D341Med (cell line): ENCODE measurements at regions not wholly inside any gene's neighbourhood (a gene's known extent, or its start where the extent isn't known, plus 50 kb on each side); places are given as distances from the start of the nearest gene placed in this dataset.
A peak's percentile ranks its signal among the peaks of the same experiment; 100 is the strongest.

Experiments
- DNase-seq: peaks from one replicate; pipeline ENCODE4 v3.0.0; 2012; ENCODE audit warnings: low spot score

DNA sequence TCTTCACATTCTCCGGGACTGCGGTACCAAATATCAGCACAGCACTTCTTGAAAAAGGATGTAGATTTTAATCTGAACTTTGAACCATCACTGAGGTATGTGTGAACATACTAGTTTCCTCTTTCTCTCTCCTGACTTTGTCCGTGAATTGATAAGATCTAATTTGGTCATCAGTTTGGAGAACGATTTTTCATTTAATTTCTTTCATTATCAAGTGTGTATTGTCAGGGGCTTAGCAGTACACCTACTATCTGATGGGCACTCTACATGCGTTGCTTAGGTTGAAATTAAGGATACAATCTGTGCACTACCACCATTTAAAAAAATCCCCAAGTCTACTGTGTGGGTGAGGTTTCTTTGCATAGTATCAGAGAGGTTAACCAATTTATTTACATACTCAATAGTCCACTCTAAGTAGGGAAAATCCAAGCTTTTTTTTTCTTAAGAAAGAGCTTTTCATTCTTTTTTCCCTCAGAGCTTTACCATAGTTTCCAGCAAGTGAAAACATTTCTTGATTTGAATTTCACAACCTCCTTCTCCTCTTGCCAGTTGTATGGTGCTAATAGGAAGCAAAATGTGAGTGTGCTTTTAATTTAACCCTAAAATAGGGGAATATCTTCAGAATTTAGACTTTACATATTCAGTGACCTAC, 105.4 kb upstream of the ESR1 start:
- no peak for DNase-seq

DNA sequence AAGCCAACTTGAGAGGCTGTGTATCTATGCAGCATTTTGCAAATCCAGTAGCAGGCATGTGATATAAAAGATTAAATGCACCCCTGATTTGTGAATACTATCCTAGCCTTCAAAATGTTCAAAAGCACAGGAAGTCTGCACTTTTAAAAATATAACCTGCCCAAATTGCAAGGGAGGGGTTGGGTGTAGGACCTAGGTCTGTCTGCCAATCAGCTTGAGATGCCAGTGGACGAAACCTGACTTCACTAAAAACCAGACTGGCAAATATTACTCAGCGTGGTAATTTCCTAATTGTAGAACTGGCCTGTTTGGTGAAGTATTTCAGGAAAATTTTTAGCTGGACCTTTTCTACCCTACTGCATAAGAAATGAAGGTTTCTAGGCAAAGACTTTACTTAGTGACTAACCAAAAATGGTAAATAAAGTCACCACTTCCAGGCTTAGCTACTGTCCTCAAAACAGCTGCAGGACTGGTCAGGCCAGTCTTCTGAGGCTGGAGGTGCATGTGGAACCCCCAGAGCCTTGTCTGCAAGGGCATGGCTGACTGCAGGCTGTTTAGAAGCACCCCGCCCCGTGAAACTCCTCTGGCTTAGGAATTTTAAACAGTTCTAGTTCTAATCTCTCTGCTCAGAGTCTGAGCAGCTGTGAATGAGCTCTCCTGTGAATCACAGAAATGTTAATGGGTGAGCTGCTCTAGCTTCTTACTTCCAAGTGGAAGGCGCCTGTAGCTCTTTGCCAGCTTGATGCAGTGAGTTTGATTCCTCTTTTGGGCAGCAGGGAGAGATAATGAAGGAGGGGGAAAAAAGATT, 104.4 kb upstream of the ESR1 start:
- DNase-seq: no peak

DNA sequence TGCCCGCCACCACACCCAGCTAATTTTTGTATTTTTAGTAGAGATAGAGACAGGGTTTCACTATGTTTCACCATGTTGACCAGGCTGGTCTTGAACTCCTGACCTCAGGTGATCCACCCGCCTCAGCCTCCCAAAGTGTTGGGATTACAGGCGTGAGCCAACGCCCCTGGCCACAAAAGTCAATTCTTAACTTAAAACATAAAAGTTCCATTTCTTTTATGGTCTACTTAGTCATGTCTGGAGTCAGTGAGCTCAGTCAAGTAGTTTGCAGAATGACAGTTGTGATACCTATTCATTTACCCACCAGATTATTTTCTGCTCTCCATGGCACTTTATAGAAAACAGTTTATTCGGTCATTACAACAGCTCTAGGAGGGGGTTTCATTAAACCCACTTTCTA, 103.1 kb upstream of the ESR1 start:
- no peak for DNase-seq

DNA sequence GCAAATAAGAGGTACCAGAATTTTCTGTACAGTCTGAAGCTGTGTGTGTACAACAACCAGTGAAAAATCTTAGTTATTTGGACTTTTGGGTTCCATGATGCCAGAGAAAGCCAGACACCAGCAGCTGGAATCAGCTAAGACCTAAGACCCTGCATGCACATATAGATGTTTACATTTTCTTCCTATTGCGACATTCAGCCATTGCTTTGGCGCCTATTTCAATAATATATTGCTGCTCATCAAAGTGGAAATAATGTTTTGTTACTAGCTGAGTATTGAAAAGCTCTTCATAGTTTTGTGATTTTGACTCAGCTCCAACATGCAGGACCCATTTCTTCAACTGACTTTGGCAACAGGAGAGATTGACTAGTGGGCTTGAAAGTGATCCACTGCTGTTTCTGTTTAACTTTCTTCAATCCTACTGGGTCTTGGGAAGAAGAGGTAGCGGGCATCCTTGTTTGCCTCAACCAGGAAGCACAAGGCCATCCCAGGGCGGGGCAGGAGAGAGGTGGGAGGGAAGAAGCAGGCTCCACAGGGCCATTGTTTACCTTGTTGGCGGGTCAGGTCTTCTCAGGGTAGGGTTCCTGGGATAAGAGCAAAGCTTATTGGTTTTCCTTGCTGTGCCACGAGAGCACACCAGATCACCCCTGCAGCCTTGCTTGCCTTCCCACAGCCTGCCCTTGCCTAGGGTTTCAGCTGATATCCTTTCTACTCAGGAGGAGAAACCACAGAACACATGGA, 101.3 kb upstream of the ESR1 start:
- no peak for DNase-seq

GRCh38 chr6:151709329-151709728, 98.2 kb upstream of the ESR1 start:
- no peak for DNase-seq

DNA sequence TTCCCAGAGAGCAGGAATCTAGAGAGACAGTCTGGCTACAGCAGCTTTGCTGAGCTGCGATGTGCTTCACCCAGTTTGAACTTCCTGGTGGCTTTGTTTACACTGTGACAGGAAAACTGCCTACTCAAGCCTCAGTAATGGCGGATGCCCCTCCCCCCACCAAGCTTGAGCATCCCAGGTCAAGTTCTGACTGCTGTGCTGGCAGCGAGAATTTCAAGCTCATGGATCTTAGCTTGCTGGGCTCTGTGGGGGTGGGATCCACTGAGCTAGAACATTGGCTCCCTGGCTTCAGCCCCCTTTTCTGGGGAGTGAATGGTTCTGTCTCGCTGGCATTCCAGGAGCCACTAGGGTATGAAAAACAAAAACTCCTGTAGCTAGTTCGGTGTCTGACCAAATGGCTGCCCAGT, 91.0 kb upstream of the ESR1 start:
- no peak for DNase-seq

DNA sequence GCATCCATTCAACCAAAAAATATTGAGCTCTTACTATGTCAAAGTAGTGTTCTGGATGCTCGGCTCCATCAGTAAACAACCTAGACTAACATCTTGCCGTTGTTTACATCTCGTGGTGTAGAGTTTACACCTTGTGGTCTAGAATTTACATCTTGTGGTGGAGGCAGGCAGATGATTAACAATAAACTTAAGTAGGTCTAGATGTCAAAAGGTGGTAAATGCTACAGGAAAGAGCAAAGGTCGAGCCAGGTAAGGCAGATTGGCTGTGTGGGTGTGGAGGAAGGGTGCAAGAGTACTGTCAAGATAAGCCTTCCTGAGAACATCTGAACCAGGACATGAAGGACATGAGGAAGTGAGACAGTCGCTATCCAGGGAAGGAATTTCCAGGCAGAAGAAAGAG, 88.4 kb upstream of the ESR1 start:
- DNase-seq: no peak

DNA sequence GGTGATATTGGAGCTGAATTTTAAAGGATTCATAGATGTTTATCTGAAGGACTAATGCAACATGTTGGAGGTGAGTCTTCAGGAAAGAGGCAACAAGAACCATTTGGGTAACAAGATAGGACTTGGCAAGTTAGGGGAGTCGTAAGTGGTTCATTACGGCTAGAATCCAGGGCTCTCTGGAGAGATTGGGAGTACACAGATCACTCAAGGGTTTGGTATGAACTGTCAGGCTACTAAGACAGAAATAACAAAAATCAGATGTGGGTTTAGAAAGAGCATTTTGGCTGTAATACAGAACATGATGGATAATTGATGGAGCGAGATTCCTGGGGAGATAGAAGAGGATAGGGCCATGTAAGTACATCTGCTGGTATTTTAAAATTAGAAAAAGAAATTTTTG, 86.3 kb upstream of the ESR1 start:
- DNase-seq: no peak

DNA sequence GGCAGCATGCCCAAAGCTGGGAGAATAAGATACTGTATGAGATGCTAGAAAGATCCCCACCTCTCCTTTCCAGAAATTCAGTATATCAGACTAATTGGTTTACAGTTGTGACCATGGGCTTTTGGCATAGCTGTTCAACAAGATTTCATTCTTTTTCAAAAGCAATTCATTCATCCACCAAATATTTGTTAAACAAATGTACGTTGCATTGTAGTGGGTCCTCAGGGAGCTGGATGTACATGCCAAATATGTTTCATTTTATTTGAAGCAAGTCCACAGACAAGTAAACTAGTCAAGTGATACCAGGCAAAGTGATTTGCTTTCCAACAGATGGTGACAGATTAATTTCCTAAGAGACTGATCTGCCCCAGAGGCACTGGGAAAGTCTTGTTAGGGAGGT, 85.8 kb upstream of the ESR1 start:
- no peak for DNase-seq

DNA sequence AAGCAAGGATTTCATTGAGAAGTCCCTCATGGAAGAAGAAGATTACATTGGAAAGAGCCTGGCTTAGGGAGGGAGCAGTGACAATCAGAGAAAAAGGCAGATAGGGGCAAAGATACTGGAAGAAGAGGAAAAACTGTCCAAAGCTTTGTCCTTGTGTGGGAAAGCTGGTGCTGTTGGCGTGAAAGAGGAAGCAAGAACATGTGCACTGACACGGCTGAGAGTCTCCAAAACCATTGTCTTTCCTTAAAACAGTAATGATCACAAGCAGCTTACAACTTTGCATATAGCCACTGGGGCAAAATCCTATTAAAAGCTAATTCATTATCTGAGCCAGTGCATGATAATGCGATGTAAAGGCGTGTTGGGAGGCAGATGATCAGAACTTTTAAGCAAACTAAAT, 85.1 kb upstream of the ESR1 start:
- peak; percentile 25 for DNase-seq

GRCh38 chr6:151723152-151723551, 84.3 kb upstream of the ESR1 start:
- DNase-seq: no peak

DNA sequence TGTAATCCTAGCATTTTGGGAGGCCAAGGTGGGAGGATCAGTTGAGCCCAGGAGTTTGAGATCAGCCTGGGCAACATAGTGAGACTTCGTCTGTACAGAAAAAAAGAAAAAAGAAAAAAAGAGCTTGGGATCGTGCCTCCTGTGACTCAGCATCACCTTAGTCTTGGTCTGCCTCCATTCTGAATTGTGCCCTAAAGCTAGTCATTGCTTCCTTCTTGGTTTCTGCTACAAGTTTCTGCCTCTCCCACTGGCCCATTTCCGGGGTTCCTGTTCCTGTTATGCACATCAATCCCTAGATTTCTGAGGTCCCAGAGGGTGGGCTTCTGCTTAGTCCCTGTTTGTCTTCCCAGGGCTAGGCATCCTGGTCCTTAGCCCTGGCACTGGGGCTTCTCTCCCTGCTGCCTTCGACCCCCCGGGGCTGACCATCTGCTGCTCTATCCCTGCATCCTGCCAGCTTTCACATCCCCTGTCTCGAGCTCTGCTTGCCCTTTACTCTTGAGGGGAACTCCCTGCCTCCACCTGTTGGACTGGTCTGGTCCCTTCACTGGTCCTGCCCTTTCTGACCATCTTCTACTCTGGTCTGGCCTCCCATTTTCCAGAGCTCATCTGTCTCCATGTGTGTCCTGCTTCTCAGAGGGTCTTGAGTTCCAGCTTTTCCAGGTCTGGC, 77.5 kb upstream of the ESR1 start:
- DNase-seq: no peak

DNA sequence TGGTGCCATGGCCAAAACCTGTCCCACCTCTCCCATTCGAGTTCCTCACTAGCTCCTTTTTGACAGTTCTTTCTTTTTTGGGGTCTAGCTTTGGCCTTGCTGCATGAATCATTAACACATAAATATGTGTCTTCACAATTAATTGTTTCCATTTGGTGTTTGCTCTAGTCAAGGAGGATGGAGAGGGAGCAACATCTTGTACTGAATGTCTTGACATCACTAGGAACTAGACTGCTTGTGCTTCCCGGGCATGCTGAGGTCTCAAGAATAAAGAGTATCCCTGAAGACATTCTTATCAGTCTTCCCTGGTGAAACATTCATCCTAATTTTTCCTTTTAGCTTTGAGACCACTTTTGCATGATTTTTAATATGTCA, 77.0 kb upstream of the ESR1 start:
- DNase-seq: no peak

DNA sequence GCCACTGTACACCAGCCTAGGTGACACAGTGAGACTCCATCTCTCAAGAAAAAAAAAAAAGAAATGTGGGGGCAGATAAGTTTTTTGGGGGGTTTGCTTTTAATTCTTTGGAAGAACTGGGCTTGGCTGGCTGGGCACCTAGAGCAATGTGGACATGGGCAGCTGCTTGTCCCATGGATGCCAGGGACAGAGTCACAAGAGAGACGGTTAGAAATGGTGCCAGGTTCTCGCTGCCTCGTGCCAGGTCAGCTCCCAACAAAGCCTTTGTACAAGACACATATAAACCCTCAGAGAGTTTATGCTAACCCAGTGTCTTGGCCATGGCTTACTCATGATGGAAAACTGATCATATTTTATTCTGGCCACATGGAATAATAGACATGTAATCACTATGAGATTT, 76.2 kb upstream of the ESR1 start:
- DNase-seq: no peak

- DNase-seq: no peak
These were observed 73.7 kb upstream of the ESR1 start for GRCh38 chr6:151733680-151734320.

- no peak for DNase-seq
These were observed 69.2 kb upstream of the ESR1 start for GRCh38 chr6:151738267-151738666.

GRCh38 chr6:151738960-151739359, 68.5 kb upstream of the ESR1 start:
- DNase-seq: no peak

GRCh38 chr6:151740820-151741219, 66.7 kb upstream of the ESR1 start:
- no peak for DNase-seq

GRCh38 chr6:151747896-151748295, 59.6 kb upstream of the ESR1 start:
- DNase-seq: no peak

DNA sequence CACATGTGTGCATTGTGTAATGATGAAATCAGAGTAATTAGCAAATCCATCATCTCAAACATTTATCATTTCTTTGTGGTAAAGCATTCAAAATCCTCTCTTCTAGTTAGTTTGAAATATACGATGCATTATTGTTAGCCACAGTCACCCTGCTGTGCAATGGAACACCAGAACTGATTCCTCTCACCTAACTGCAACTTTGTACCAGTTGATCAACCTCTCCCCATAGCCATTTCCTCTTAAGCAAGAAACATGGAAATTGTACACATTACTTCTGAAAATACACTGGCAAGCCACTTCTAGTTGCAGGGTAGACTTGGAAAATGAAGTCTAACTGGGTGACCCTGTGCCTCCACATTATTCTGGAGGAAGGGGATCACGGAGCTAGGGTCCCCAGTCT, 58.1 kb upstream of the ESR1 start:
- no peak for DNase-seq

DNA sequence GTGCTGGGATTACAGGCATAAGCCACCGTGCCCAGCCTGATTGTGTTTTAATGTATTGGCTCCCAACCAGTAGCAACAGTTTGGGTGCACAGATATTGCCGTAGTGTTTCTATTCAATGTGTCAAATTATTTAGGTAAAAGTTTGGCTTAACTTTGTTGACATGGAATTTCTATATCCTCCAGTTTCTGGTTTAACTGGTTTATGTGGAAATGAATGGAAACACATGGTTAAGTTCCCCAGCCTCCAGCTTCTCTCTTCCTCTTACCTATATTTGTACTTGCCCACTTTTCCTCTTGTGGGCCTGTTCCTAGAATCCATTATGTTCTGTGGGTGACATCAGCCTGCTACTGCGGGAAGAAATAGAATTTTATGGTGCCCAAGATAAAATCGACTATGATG, 53.9 kb upstream of the ESR1 start:
- DNase-seq: no peak

DNA sequence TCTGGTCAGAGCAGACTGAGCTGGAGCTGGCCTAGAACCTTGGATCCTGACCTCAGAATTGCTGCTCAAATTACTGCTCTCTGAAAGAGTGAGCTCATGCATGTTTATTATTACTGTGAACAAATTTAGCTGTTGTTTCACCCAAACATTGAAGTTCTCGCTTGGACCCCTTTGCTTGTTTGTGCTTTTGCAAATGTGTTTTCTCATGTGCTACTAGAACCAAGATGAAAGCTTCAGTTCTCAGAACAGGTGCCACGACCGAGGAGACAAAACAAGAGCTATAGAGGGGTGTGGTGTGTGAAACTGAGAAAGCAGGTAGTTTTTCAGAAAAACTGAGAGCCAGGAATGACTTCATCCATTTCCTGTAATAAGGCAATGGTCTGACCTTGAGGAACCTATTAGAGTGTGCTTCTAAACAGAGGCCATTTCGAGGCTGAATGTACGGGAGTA, 50.0 kb upstream of the ESR1 start:
- no peak for DNase-seq
